ENCODE measurements at regions not wholly inside any gene's neighbourhood (a gene's known extent, or its start where the extent isn't known, plus 50 kb on each side); places are given as distances from the start of the nearest gene placed in this dataset.
"Not testable (repeated sequence)": the region's sequence is repeated elsewhere in the genome, so short reads cannot be mapped to it uniquely, and the experiment has no call there.

DNA sequence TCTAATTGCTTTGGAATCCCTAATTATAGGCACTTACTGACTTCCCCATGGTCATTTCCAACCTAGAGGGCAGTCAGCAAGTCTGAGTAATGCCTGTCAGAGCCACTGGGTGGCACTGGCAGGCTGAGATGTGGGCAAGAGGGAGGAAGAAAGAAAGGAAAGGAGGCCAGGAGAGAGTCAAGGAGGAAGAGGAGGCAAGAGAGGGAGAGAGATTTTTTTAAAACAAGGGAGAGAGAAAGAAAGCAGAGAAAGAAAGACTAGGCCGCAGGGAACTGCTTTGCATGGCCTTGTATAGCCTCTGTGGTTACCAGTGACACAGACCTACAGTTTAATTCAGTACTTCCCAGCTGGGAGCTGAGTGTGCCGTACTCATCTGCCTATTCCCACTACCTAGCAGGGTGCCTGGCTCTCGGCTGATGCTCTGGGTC lies 210.4 kb upstream of the ADO start:
- H3K36me3 ChIP-seq (ENCODE audit: low read depth) = no peaks in the 10 kb centered on the region
- H3K9me2 ChIP-seq (ENCODE audit: insufficient read depth) = no peaks in the 10 kb centered on the region
- H4K20me1 ChIP-seq (ENCODE audit: insufficient read depth) = no peaks in the 10 kb centered on the region
- TF ChIP-seq EZH2 (IDR thresholded peaks at IDR 0.05; ENCODE audit: insufficient read depth, poor library complexity, severe bottlenecking) (no peak), EZH2phosphoT487 (IDR thresholded peaks at IDR 0.05; ENCODE audit: insufficient read depth, low read depth) (no peak)
- no peak overlapping the region for H3K4me2 ChIP-seq (ENCODE audit: unreplicated experiment)
- H3K27me3 ChIP-seq (replicated peaks; ENCODE audit: insufficient read depth) = no peaks in the 10 kb centered on the region
- H3K79me2 ChIP-seq (ENCODE audit: insufficient read depth) = no peaks in the 10 kb centered on the region
- peaks cover 35% of the 10 kb centered on the region for H3K4me1 ChIP-seq (ENCODE audit: insufficient read depth)
- no peak overlapping the region for H3K9ac ChIP-seq
- WGBS, 2 experiments (ENCODE audit: low coverage in 1 of 2, low lambda C conversion rate in 2 of 2, missing lambda C conversion rate in 2 of 2) = 57 to 62% methylated on average over 3 of the region's 3 CpGs
- H3F3A ChIP-seq (ENCODE audit: insufficient read depth) = 0 out of 2 replicates have a peak, but pooled peaks cover 3% of the 10 kb centered on the region
- in situ Hi-C loops (cut with MboI) = loop anchor here (10.0 kb wide), 1 partner anchor 561 kb away; no protein-coding TSS in a partner anchor
- H2AFZ ChIP-seq = no peak overlapping the region
- DNase-seq = peak; percentile 73
- H3K27ac ChIP-seq = no peak overlapping the region
- H3K9me3 ChIP-seq (ENCODE audit: low read depth) = no peaks in the 10 kb centered on the region
- no peak overlapping the region for H3K4me3 ChIP-seq

DNA sequence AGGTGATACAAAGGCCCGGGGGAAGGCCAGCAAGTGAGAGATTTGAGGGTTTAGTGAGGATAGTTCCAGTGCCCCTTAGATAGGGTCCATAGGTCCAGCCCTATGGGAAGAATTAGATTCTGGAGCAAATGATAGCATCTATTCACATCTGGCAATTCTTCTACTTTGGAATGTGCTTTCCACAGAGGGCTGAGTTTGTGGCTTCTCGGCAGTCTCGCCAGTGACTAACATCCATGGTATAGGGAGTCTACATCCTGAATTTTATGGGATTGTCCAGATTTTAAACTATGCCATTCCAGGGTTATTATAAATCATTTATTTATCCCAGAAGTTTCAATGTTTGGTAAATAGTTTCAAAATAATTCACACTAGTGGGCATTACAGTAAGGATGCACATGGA lies 207.3 kb upstream of the ADO start:
- H4K20me1 ChIP-seq (ENCODE audit: insufficient read depth) = no peaks in the 10 kb centered on the region
- no peaks in the 10 kb centered on the region for H3K79me2 ChIP-seq (ENCODE audit: insufficient read depth)
- H3K36me3 ChIP-seq (ENCODE audit: low read depth) = no peaks in the 10 kb centered on the region
- no peaks in the 10 kb centered on the region for H3K9me3 ChIP-seq (ENCODE audit: low read depth)
- DNase-seq = peak; percentile 81
- H3K4me3 ChIP-seq = no peak overlapping the region
- H3K4me1 ChIP-seq (ENCODE audit: insufficient read depth) = peaks cover 19% of the 10 kb centered on the region
- TF ChIP-seq EZH2phosphoT487 (IDR thresholded peaks at IDR 0.05; ENCODE audit: insufficient read depth, low read depth) (no peak), EZH2 (IDR thresholded peaks at IDR 0.05; ENCODE audit: insufficient read depth, poor library complexity, severe bottlenecking) (no peak)
- H3K4me2 ChIP-seq (ENCODE audit: unreplicated experiment) = peak overlapping the region; percentile 48
- no peaks in the 10 kb centered on the region for H3K27me3 ChIP-seq (replicated peaks; ENCODE audit: insufficient read depth)
- H3K9me2 ChIP-seq (ENCODE audit: insufficient read depth) = no peaks in the 10 kb centered on the region
- H3K27ac ChIP-seq = 0 out of 2 replicates have a peak overlapping the region, but pooled peaks have one; percentile 0
- 0 out of 2 replicates have a peak, but pooled peaks cover 3% of the 10 kb centered on the region for H3F3A ChIP-seq (ENCODE audit: insufficient read depth)
- 40 to 44% methylated on average over 3 of the region's 3 CpGs for WGBS, 2 experiments (ENCODE audit: low coverage in 1 of 2, low lambda C conversion rate in 2 of 2, missing lambda C conversion rate in 2 of 2)
- H2AFZ ChIP-seq = no peak overlapping the region
- in situ Hi-C loops (cut with MboI) = loop anchor here (10.0 kb wide), 1 partner anchor 558 kb away; no protein-coding TSS in a partner anchor
- H3K9ac ChIP-seq = no peak overlapping the region

DNA sequence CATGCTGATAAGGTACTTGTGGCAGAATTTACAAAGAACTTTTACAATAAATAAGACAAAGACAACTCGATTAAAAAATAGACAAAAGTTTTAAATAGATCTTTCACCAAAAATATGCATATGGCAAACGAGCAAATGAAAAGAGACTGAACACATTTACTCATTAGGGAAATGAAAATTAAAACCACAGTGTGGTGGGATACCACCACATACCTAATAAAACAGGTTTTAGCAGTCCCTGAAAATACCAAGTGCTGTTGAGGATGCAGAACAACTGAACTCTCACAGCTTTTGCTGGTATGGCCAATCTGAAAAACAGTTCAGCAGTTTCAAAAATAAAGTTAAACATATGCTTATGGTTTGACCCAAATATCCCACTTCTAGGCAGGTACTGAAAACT lies 205.4 kb upstream of the ADO start:
- in situ Hi-C loops (cut with MboI) = loop anchor here (10.0 kb wide), 1 partner anchor 556 kb away; no protein-coding TSS in a partner anchor
- no peaks in the 10 kb centered on the region for H3K36me3 ChIP-seq (ENCODE audit: low read depth)
- H4K20me1 ChIP-seq (ENCODE audit: insufficient read depth) = no peaks in the 10 kb centered on the region
- 0 out of 2 replicates have a peak, but pooled peaks cover 3% of the 10 kb centered on the region for H3F3A ChIP-seq (ENCODE audit: insufficient read depth)
- H3K79me2 ChIP-seq (ENCODE audit: insufficient read depth) = no peaks in the 10 kb centered on the region
- H2AFZ ChIP-seq = no peak overlapping the region
- H3K9me3 ChIP-seq (ENCODE audit: low read depth) = no peaks in the 10 kb centered on the region
- WGBS, 2 experiments (ENCODE audit: low coverage in 1 of 2, low lambda C conversion rate in 2 of 2, missing lambda C conversion rate in 2 of 2) = 42 to 62% methylated on average over 2 of the region's 2 CpGs
- H3K4me2 ChIP-seq (ENCODE audit: unreplicated experiment) = no peak overlapping the region
- H3K4me3 ChIP-seq = no peak overlapping the region
- H3K4me1 ChIP-seq (ENCODE audit: insufficient read depth) = peaks cover 14% of the 10 kb centered on the region
- TF ChIP-seq EZH2 (IDR thresholded peaks at IDR 0.05; ENCODE audit: insufficient read depth, poor library complexity, severe bottlenecking) = no peak
- no peak overlapping the region for H3K27ac ChIP-seq
- no peak overlapping the region for H3K9ac ChIP-seq
- no peaks in the 10 kb centered on the region for H3K27me3 ChIP-seq (replicated peaks; ENCODE audit: insufficient read depth)
- H3K9me2 ChIP-seq (ENCODE audit: insufficient read depth) = no peaks in the 10 kb centered on the region
- no peak for DNase-seq

DNA sequence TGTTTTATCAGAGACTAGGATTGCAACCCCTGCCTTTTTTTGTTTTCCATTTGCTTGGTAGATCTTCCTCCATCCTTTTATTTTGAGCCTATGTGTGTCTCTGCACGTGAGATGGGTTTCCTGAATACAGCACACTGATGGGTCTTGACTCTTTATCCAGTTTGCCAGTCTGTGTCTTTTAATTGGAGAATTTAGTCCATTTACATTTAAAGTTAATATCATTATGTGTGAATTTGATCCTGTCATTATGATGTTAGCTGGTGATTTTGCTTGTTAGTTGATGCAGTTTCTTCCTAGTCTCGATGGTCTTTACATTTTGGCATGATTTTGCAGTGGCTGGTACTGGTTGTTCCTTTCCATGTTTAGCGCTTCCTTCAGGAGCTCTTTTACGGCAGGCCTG lies 198.0 kb upstream of the ADO start:
- H3K9me2 ChIP-seq (ENCODE audit: insufficient read depth); H3K4me2 ChIP-seq (ENCODE audit: unreplicated experiment); H2AFZ ChIP-seq; H3K9me3 ChIP-seq (ENCODE audit: low read depth); H3K4me3 ChIP-seq; H3F3A ChIP-seq (ENCODE audit: insufficient read depth); H3K27me3 ChIP-seq (replicated peaks; ENCODE audit: insufficient read depth); H3K9ac ChIP-seq; DNase-seq; in situ Hi-C loops (cut with MboI); H3K79me2 ChIP-seq (ENCODE audit: insufficient read depth); H3K36me3 ChIP-seq (ENCODE audit: low read depth); H4K20me1 ChIP-seq (ENCODE audit: insufficient read depth); H3K4me1 ChIP-seq (ENCODE audit: insufficient read depth); H3K27ac ChIP-seq: not testable (repeated sequence)
- 83 to 84% methylated on average over 4 of the region's 4 CpGs for WGBS, 2 experiments (ENCODE audit: low coverage in 1 of 2, low lambda C conversion rate in 2 of 2, missing lambda C conversion rate in 2 of 2)

DNA sequence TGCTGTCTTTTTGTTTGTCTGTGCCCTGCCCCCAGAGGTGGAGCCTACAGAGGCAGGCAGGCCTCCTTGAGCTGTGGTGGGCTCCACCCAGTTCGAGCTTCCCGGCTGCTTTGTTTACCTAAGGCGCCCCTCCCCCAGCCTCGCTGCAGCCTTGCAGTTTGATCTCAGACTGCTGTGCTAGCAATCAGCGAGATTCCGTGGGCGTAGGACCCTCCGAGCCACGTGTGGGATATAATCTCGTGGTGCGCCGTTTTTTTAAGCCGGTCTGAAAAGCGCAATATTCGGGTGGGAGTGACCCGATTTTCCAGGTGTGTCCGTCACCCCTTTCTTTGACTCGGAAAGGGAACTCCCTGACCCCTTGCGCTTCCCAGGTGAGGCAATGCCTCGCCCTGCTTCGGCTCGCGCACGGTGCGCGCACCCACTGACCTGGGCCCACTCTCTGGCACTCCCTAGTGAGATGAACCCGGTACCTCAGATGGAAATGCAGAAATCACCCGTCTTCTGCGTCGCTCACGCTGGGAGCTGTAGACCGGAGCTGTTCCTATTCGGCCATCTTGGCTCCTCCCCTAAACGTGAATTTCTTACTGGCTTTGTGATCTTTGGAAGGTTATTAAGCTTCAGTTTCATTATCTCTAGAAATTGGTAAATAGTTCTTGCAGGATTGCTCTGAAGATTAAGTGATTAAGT lies 196.2 kb upstream of the ADO start:
- H3K4me2 ChIP-seq (ENCODE audit: unreplicated experiment); H3K4me3 ChIP-seq; H3K4me1 ChIP-seq (ENCODE audit: insufficient read depth); H3K79me2 ChIP-seq (ENCODE audit: insufficient read depth); H3F3A ChIP-seq (ENCODE audit: insufficient read depth); H2AFZ ChIP-seq; H4K20me1 ChIP-seq (ENCODE audit: insufficient read depth); H3K36me3 ChIP-seq (ENCODE audit: low read depth); DNase-seq; H3K27ac ChIP-seq; H3K9me3 ChIP-seq (ENCODE audit: low read depth); H3K9me2 ChIP-seq (ENCODE audit: insufficient read depth); H3K9ac ChIP-seq; H3K27me3 ChIP-seq (replicated peaks; ENCODE audit: insufficient read depth); in situ Hi-C loops (cut with MboI): not testable (repeated sequence)
- WGBS, 2 experiments (ENCODE audit: low coverage in 1 of 2, low lambda C conversion rate in 2 of 2, missing lambda C conversion rate in 2 of 2) = 76 to 80% methylated on average over 33 to 34 of the region's 34 CpGs

Measured in GM23248 (cell line).